ENCODE measurements at regions not wholly inside any gene's neighbourhood (a gene's known extent, or its start where the extent isn't known, plus 50 kb on each side); places are given as distances from the start of the nearest gene placed in this dataset.

DNA sequence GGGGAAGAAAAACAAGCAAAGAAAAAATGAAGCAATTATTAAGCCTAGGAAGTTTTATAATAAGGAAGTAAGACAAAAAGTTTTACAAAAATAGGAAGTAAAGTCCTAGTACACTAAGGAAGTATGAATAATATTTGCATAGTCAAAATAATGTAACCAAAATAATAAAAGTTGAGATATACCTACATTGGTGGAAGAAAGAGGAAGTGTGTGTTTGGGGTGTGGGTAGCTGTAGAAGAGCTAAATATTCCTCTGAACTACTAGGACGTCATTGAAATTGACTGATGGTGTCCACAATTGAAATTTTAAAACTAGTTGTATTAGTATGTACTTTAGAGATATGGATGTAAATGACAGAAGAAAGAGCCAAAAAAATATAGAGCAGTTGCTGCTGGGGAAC lies 228.4 kb upstream of the OTX2 start:
- Mint-ChIP-seq H3K27me3 (ENCODE audit: unreplicated experiment) (no peaks in the 10 kb centered on the region), H3K4me3 (ENCODE audit: unreplicated experiment) (no peak overlapping the region), H3K9me3 (ENCODE audit: unreplicated experiment) (no peaks in the 10 kb centered on the region), H3K36me3 (ENCODE audit: unreplicated experiment) (no peaks in the 10 kb centered on the region), H3K27ac (ENCODE audit: unreplicated experiment) (no peak overlapping the region), H3K4me1 (ENCODE audit: low read depth, unreplicated experiment) (no peaks in the 10 kb centered on the region)
- no peak for DNase-seq
- no peak for TF ChIP-seq CTCF (IDR thresholded peaks at IDR 0.05; ENCODE audit: partially characterized antibody, unreplicated experiment)

DNA sequence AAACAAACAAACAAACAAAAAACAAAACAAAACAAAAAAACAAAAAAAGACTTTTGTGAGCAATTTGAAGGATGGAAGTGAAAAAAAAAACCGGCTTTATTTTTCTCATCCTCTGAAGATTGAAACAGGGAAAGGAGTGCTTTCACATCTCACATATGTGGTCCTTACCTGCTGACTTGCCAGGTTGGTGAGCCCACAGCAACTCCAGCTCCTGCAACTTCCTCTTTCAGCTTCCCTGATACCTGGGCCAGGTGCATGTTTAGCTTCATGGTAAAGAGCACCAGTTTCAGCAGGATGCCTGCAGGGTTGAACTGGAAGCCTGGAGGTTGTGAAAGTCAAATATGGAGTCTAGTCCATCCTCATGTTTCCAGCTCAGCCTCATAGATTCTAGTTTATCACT lies 221.2 kb upstream of the OTX2 start:
- Mint-ChIP-seq H3K9me3 (ENCODE audit: unreplicated experiment) (no peaks in the 10 kb centered on the region), H3K4me3 (ENCODE audit: unreplicated experiment) (no peak overlapping the region), H3K36me3 (ENCODE audit: unreplicated experiment) (peaks cover 7% of the 10 kb centered on the region), H3K4me1 (ENCODE audit: low read depth, unreplicated experiment) (no peaks in the 10 kb centered on the region), H3K27me3 (ENCODE audit: unreplicated experiment) (no peaks in the 10 kb centered on the region), H3K27ac (ENCODE audit: unreplicated experiment) (no peak overlapping the region)
- DNase-seq = no peak
- TF ChIP-seq CTCF (IDR thresholded peaks at IDR 0.05; ENCODE audit: partially characterized antibody, unreplicated experiment) = no peak

GRCh38 chr14:57029620-57030253 lies 219.5 kb upstream of the OTX2 start:
- H3K4me3 Mint-ChIP-seq (ENCODE audit: unreplicated experiment) = no peak overlapping the region
- DNase-seq = no peak
- no peak overlapping the region for H3K27ac Mint-ChIP-seq (ENCODE audit: unreplicated experiment)
- H3K9me3 Mint-ChIP-seq (ENCODE audit: unreplicated experiment) = no peaks in the 10 kb centered on the region
- peaks cover 7% of the 10 kb centered on the region for H3K36me3 Mint-ChIP-seq (ENCODE audit: unreplicated experiment)
- no peak for TF ChIP-seq CTCF (IDR thresholded peaks at IDR 0.05; ENCODE audit: partially characterized antibody, unreplicated experiment)
- H3K27me3 Mint-ChIP-seq (ENCODE audit: unreplicated experiment) = no peaks in the 10 kb centered on the region
- H3K4me1 Mint-ChIP-seq (ENCODE audit: low read depth, unreplicated experiment) = no peaks in the 10 kb centered on the region

DNA sequence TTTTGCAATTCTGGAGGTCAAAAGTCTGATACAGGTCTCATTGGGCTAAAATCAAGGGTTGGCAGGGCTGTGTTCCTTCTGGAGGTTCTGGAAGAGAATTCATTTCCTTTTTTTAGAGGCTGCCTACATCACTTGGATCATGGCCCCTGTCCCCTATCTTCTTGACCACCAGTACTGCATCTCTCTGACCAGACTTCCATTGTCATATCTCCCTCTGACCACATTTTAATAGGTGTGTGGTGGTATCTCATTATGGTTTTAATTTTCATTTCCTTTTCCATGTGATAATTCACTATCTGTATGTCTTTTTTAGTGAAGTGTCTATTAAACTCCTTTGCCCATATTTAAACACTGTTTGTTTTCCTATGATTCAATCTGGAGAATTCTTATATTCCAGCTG lies 215.2 kb upstream of the OTX2 start:
- H3K27ac Mint-ChIP-seq (ENCODE audit: unreplicated experiment) = no peak overlapping the region
- H3K9me3 Mint-ChIP-seq (ENCODE audit: unreplicated experiment) = no peaks in the 10 kb centered on the region
- no peaks in the 10 kb centered on the region for H3K27me3 Mint-ChIP-seq (ENCODE audit: unreplicated experiment)
- H3K4me1 Mint-ChIP-seq (ENCODE audit: low read depth, unreplicated experiment) = no peaks in the 10 kb centered on the region
- no peak for DNase-seq
- peaks cover 2% of the 10 kb centered on the region for H3K36me3 Mint-ChIP-seq (ENCODE audit: unreplicated experiment)
- no peak overlapping the region for H3K4me3 Mint-ChIP-seq (ENCODE audit: unreplicated experiment)
- no peak for TF ChIP-seq CTCF (IDR thresholded peaks at IDR 0.05; ENCODE audit: partially characterized antibody, unreplicated experiment)

- Mint-ChIP-seq H3K27me3 (ENCODE audit: unreplicated experiment) (no peaks in the 10 kb centered on the region), H3K4me3 (ENCODE audit: unreplicated experiment) (no peak overlapping the region), H3K4me1 (ENCODE audit: low read depth, unreplicated experiment) (no peaks in the 10 kb centered on the region), H3K9me3 (ENCODE audit: unreplicated experiment) (no peaks in the 10 kb centered on the region), H3K27ac (ENCODE audit: unreplicated experiment) (no peak overlapping the region), H3K36me3 (ENCODE audit: unreplicated experiment) (no peaks in the 10 kb centered on the region)
- no peak for DNase-seq
- TF ChIP-seq CTCF (IDR thresholded peaks at IDR 0.05; ENCODE audit: partially characterized antibody, unreplicated experiment) = no peak
These were observed 212.3 kb upstream of the OTX2 start for GRCh38 chr14:57022608-57023007.
